Osteoblast (primary cell): ENCODE measurements at regions not wholly inside any gene's neighbourhood (a gene's known extent, or its start where the extent isn't known, plus 50 kb on each side); places are given as distances from the start of the nearest gene placed in this dataset.

ENCODE experiments used
- DNase-seq: peaks from one replicate; pipeline ENCODE4 v3.0.0; 2011; ENCODE audit warnings: low spot score, mixed read lengths; ENCODE audit not compliant: insufficient read length; ENCODE audit errors: missing footprints
- H2AFZ ChIP-seq: 2 replicates; pipeline ENCODE4 v1.6.0; 2011; ENCODE audit warnings: mild to moderate bottlenecking, low read length
- H3K27ac ChIP-seq: 2 replicates; pipeline ENCODE4 v1.5.1; 2011; ENCODE audit warnings: mild to moderate bottlenecking, low read depth, low read length, moderate library complexity
- H3K27me3 ChIP-seq: 2 replicates; pipeline ENCODE4 v1.6.0; 2012; ENCODE audit warnings: mild to moderate bottlenecking, control low read depth, inconsistent platforms, low read length, moderate library complexity; ENCODE audit not compliant: insufficient read depth
- H3K36me3 ChIP-seq: 2 replicates; pipeline ENCODE4 v1.5.1; 2011; ENCODE audit warnings: mild to moderate bottlenecking, low read length, control low read depth, moderate library complexity; ENCODE audit not compliant: insufficient read depth
- H3K4me1 ChIP-seq: 2 replicates; pipeline ENCODE4 v1.5.1; 2011; ENCODE audit warnings: mild to moderate bottlenecking, low read length, control low read depth, moderate library complexity; ENCODE audit not compliant: insufficient read depth
- H3K4me2 ChIP-seq: 2 replicates; pipeline ENCODE4 v1.6.0; 2011; ENCODE audit warnings: mild to moderate bottlenecking, low read length; ENCODE audit not compliant: insufficient read depth
- H3K4me3 ChIP-seq: fragments of 200-600 bp; sonication (generic); 3 replicates; pipeline ENCODE4 v1.5.1; 2012; ENCODE audit warnings: mild to moderate bottlenecking, low read length, inconsistent platforms; ENCODE audit not compliant: insufficient read depth
- H3K79me2 ChIP-seq: 2 replicates; pipeline ENCODE4 v1.6.0; 2012; ENCODE audit warnings: mild to moderate bottlenecking, low read length, control low read depth, inconsistent platforms; ENCODE audit not compliant: insufficient read depth
- H3K9me3 ChIP-seq: 2 replicates; pipeline ENCODE4 v1.5.1; 2011; ENCODE audit warnings: low read depth, low read length, control low read depth
- H4K20me1 ChIP-seq: 2 replicates; pipeline ENCODE4 v1.6.0; 2012; ENCODE audit warnings: mild to moderate bottlenecking, low read length, control low read depth; ENCODE audit not compliant: insufficient read depth
- TF ChIP-seq, protein P1 (sequence below): IDR thresholded peaks from 2 replicates; pipeline ENCODE4 v1.5.1; 2011; ENCODE audit warnings: mild to moderate bottlenecking, low read depth, low read length, moderate library complexity; ENCODE audit errors: extremely low read depth

- H3K79me2 ChIP-seq, result no peaks in the 10 kb centered on the region
- no peak for DNase-seq
- H4K20me1 ChIP-seq, result no peaks in the 10 kb centered on the region
Measured at GRCh38 chr5:69030358-69031062, 63.3 kb upstream of the SLC30A5 start.

GRCh38 chr5:69032009-69032408 lies 61.8 kb upstream of the SLC30A5 start:
- no peak overlapping the region for H3K4me2 ChIP-seq
- H3K9me3 ChIP-seq, result no peaks in the 10 kb centered on the region
- H3K79me2 ChIP-seq, result no peaks in the 10 kb centered on the region

More at GRCh38 chr5:69030358-69031062, 63.3 kb upstream of the SLC30A5 start:
- no peak overlapping the region for H2AFZ ChIP-seq
- no peaks in the 10 kb centered on the region for H3K4me1 ChIP-seq
- no peak overlapping the region for H3K4me3 ChIP-seq
- peaks cover 26% of the 10 kb centered on the region for H3K27me3 ChIP-seq
- no peaks in the 10 kb centered on the region for H3K36me3 ChIP-seq
- H3K9me3 ChIP-seq, result no peaks in the 10 kb centered on the region
- H3K27ac ChIP-seq, result no peak overlapping the region
- H3K4me2 ChIP-seq, result no peak overlapping the region
- TF ChIP-seq, protein P1, sequence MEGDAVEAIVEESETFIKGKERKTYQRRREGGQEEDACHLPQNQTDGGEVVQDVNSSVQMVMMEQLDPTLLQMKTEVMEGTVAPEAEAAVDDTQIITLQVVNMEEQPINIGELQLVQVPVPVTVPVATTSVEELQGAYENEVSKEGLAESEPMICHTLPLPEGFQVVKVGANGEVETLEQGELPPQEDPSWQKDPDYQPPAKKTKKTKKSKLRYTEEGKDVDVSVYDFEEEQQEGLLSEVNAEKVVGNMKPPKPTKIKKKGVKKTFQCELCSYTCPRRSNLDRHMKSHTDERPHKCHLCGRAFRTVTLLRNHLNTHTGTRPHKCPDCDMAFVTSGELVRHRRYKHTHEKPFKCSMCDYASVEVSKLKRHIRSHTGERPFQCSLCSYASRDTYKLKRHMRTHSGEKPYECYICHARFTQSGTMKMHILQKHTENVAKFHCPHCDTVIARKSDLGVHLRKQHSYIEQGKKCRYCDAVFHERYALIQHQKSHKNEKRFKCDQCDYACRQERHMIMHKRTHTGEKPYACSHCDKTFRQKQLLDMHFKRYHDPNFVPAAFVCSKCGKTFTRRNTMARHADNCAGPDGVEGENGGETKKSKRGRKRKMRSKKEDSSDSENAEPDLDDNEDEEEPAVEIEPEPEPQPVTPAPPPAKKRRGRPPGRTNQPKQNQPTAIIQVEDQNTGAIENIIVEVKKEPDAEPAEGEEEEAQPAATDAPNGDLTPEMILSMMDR, result no peak

GRCh38 chr5:69033690-69034089 lies 60.1 kb upstream of the SLC30A5 start:
- H2AFZ ChIP-seq, result no peak overlapping the region
- no peaks in the 10 kb centered on the region for H3K79me2 ChIP-seq
- H3K36me3 ChIP-seq, result no peaks in the 10 kb centered on the region
- H4K20me1 ChIP-seq, result no peaks in the 10 kb centered on the region
- H3K9me3 ChIP-seq, result no peaks in the 10 kb centered on the region
- no peak overlapping the region for H3K27ac ChIP-seq
- no peak for DNase-seq
- no peak overlapping the region for H3K4me2 ChIP-seq
- TF ChIP-seq, protein P1, result no peak
- no peak overlapping the region for H3K4me3 ChIP-seq
- peaks cover 19% of the 10 kb centered on the region for H3K27me3 ChIP-seq
- no peaks in the 10 kb centered on the region for H3K4me1 ChIP-seq

More at GRCh38 chr5:69032009-69032408, 61.8 kb upstream of the SLC30A5 start:
- no peaks in the 10 kb centered on the region for H4K20me1 ChIP-seq
- peaks cover 27% of the 10 kb centered on the region for H3K27me3 ChIP-seq
- no peak overlapping the region for H3K4me3 ChIP-seq
- H3K4me1 ChIP-seq, result no peaks in the 10 kb centered on the region
- no peak overlapping the region for H2AFZ ChIP-seq
- TF ChIP-seq, protein P1, result no peak
- H3K27ac ChIP-seq, result no peak overlapping the region
- H3K36me3 ChIP-seq, result no peaks in the 10 kb centered on the region
- DNase-seq, result no peak

- Histone ChIP-seq H4K20me1 (no peaks in the 10 kb centered on the region), H3K79me2 (no peaks in the 10 kb centered on the region), H3K4me1 (no peaks in the 10 kb centered on the region), H3K9me3 (no peaks in the 10 kb centered on the region), H3K4me2 (no peak overlapping the region), H3K27me3 (peaks cover 12% of the 10 kb centered on the region), H3K27ac (no peak overlapping the region), H3K4me3 (no peak overlapping the region), H2AFZ (no peak overlapping the region), H3K36me3 (no peaks in the 10 kb centered on the region)
- DNase-seq, result no peak
- TF ChIP-seq, protein P1, result no peak
Measured at GRCh38 chr5:69034898-69035297, 58.9 kb upstream of the SLC30A5 start.
